HG02610 (cell line): ENCODE measurements at regions not wholly inside any gene's neighbourhood (a gene's known extent, or its start where the extent isn't known, plus 50 kb on each side); places are given as distances from the start of the nearest gene placed in this dataset.

Experiments
- ATAC-seq: cut with Tn5 transposase; IDR thresholded peaks from one replicate; pipeline ENCODE4 v1.9.1; 2021; ENCODE audit warnings: mild to moderate bottlenecking, moderate library complexity; ENCODE audit not compliant: unreplicated experiment

- no peak for ATAC-seq
These were observed 197.3 kb upstream of the PODXL start for GRCh38 chr7:131753620-131754222.

- no peak for ATAC-seq
These were observed 191.3 kb upstream of the PODXL start for GRCh38 chr7:131747658-131748232.

GRCh38 chr7:131745390-131746248, 189.2 kb upstream of the PODXL start:
- no peak for ATAC-seq

GRCh38 chr7:131741446-131741845, 185.0 kb upstream of the PODXL start:
- no peak for ATAC-seq

GRCh38 chr7:131737746-131738465, 181.5 kb upstream of the PODXL start:
- ATAC-seq: no peak

GRCh38 chr7:131735101-131735500, 178.7 kb upstream of the PODXL start:
- no peak for ATAC-seq

- ATAC-seq: no peak
These were observed 177.2 kb upstream of the PODXL start for GRCh38 chr7:131733604-131734003.

- ATAC-seq: no peak
These were observed 170.8 kb upstream of the PODXL start for GRCh38 chr7:131727189-131727588.

GRCh38 chr7:131726686-131727085, 170.3 kb upstream of the PODXL start:
- ATAC-seq: no peak

- ATAC-seq: no peak
These were observed 169.6 kb upstream of the PODXL start for GRCh38 chr7:131726031-131726430.

- ATAC-seq: no peak
These were observed 168.4 kb upstream of the PODXL start for GRCh38 chr7:131724776-131725345.

- ATAC-seq: no peak
These were observed 167.5 kb upstream of the PODXL start for GRCh38 chr7:131723926-131724325.

- no peak for ATAC-seq
These were observed 165.9 kb upstream of the PODXL start for GRCh38 chr7:131722371-131722770.

GRCh38 chr7:131721660-131722059, 165.2 kb upstream of the PODXL start:
- no peak for ATAC-seq

- no peak for ATAC-seq
These were observed 164.3 kb upstream of the PODXL start for GRCh38 chr7:131720703-131721102.

- ATAC-seq: no peak
These were observed 160.8 kb upstream of the PODXL start for GRCh38 chr7:131717181-131717580.

GRCh38 chr7:131699323-131699722, 142.9 kb upstream of the PODXL start:
- ATAC-seq: no peak

GRCh38 chr7:131692131-131692960, 135.9 kb upstream of the PODXL start:
- ATAC-seq: no peak

- no peak for ATAC-seq
These were observed 135.2 kb upstream of the PODXL start for GRCh38 chr7:131691454-131692130.

GRCh38 chr7:131690441-131690840, 134.0 kb upstream of the PODXL start:
- ATAC-seq: no peak
